Medulla oblongata (tissue), 1 donor: ENCODE measurements at regions not wholly inside any gene's neighbourhood (a gene's known extent, or its start where the extent isn't known, plus 50 kb on each side); places are given as distances from the start of the nearest gene placed in this dataset.

Source experiments
- DNase-seq: peaks from one replicate; pipeline ENCODE4 v3.0.0-alpha.2; 2015; ENCODE audit errors: extremely low spot score

DNA sequence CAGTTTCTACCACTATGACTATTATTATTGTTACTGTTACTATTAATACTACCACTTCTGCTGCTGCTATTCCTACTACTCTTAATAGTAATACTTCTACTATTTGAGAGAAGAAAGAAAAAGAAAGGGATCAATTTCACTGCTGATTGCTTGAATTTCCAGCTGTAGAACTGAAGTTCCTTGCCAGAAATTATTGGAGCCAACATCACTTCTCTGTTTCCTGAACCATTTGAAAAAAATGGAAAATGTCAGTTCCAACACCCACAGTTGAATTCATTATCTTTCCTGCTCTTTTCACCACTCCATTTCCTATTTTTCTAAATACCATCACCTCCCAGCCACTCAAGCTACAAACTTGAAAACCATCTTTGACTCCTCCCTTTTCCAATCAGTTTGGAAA, 54.1 kb upstream of the PIK3C2G start:
- no peak for DNase-seq

DNA sequence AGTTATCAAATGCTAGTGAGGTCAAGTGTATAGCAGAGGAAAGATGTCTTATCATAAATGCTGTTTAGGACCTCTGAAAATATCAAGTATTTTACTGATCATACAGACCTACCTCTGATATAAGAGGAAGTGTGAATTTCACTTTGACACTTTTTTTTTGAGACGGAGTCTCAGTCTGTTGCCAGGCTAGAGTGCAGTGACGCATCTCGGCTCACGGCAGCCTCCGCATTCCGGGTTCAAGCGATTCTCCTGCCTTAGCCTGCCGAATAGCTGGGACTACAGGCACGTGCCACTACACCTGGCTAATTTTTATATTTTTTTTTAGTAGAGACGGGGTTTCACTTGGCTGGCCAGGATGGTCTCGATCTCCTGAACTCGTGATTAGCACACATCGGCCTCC, 55.1 kb upstream of the PIK3C2G start:
- no peak for DNase-seq

DNA sequence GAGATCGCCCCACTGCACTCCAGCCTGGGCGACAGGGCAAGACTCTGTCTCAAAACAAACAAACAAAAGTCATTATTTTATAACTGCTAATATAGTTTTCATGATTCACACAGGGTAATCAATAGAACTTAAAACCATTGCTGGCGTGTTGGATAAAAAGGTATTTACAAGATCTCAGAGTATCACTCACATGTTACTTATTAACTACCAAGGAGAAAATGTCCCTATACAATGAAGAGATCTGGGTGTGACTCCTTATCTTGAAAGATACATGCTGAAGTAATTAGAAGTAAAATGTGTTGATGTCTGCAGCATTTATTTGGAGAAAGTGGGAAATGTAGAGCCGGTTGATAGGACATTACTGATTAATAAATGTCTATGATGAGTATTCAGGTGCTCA, 57.3 kb upstream of the PIK3C2G start:
- DNase-seq: no peak

DNA sequence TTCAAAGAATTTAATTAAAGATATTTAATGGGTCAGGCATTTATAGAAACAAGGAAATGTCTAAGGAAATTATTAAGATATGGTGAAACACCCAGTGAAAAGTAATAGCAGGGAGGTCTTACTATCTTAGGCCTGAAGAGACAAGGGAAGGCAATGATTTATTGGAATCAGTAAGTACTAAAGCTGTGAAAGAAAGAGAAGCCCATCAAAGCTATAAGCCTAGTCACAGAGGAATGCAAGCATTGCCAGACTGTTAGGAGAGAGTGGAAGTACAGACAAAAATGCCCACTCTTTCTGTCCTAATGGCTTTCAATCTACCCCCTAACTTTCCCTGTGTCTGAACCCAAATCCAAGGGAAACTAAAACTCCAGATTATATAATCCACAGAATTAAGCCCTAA, 69.2 kb upstream of the PIK3C2G start:
- DNase-seq: no peak

DNA sequence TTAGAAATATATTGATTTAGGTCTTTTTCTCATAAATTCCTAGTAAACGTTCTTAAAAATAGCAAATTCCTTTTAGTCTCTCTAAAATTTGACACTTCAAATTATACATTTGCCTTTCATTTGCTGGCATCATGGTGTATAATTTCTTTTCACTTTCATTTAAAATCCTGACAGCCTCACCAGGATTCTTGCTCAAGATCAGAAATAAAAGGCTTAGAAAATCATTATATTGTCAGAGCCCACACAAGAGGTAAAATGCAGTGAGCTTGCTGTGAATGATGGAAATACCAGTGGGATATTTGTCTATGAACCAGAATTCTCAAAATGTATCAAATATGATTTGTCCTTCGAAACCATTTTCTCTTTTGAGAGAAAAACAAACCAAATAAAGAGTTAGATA, 78.2 kb upstream of the PIK3C2G start:
- DNase-seq: no peak

DNA sequence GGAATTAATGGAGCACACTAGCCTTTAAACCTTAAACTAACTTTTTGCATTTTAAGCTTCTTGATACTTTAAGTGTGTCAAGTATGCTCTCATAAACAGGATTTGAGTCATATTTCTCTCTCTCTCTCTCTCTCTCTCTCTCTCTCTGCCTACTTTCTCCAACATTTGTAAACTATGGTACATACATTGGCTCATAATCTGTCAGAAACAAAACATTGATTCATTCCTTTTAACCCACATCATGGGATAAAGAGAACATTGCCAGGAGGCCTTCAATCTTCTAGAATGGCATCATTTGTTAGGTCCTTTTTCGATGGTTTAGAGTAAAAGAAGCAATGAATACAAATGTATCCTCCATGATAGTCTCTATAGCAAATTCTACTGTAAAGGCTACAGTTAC, 81.6 kb upstream of the RERGL start:
- no peak for DNase-seq

DNA sequence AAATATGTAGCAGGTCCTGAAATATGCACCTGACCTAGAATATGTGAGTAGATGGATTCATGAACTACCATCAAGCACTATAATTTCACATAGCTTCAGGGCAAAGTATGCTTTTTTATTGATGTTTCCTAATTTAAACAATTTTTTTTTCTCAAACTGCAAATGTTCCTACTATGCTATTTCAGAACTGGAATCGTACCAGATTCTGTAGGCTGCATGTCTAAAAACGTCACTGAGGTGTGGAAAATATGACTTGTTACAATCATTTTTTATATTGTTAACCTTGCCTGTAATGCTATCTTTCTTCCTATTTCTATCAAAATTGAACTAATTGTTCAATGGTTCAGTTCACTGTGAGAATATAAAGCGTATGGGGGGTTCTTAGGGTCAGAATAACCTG, 78.0 kb upstream of the RERGL start:
- no peak for DNase-seq

DNA sequence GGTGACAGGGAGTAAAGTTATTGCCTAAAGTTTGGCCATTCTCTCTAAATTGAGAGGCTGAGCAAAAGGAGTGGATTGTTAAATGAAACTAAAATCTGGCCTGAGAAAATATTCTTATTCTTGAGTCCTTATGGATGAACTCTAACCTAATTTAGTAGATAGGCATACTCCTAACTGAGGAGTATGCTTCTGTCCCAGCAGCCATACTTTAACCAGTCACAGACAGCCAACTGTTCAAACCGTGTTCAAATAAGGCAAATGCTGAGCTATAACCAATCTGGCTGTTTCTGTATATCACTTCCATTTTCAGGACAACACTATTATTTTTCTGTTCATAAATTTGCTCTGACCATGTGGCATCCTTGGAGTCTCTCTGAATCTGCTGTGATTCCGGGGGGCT, 75.9 kb upstream of the RERGL start:
- no peak for DNase-seq

DNA sequence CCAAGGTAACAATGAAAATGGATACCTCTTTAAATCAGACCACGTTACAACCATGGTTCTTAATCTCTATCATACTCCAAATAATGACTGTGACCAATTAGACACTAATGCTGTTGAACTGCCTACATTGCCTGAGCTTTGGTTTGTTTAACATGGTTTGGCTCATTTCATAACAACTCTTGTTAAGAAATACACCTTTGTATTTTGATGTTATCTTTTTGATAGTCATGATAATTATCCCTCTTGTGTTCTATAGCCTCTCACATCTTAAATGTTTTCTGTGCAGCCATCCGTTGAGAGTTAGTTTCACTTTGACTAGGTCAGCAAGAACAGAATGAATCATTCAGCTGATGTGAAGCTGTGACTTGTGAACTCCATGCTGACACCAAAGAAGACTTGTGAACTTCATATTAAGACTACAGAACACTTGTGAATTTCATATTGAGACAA, 75.5 kb upstream of the RERGL start:
- peak; percentile 31 for DNase-seq

DNA sequence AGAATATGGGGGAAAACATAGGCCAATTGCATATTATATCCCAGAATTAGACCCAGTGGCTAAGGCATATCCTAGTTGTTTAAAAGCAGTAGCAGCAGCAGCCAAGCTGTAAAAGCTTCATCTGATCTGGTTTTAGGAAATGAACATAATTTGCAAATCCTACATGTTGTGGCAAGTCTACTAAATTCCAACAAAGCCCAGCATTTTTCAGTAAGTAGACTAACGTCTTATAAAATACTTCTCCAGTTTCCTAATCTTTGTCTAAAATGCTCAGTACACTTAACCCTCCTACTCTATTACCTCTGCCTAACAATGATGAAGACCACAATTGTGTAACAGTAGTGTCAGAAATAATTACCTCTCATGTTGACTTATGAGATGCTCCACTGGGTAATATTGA, 70.9 kb upstream of the RERGL start:
- DNase-seq: no peak

DNA sequence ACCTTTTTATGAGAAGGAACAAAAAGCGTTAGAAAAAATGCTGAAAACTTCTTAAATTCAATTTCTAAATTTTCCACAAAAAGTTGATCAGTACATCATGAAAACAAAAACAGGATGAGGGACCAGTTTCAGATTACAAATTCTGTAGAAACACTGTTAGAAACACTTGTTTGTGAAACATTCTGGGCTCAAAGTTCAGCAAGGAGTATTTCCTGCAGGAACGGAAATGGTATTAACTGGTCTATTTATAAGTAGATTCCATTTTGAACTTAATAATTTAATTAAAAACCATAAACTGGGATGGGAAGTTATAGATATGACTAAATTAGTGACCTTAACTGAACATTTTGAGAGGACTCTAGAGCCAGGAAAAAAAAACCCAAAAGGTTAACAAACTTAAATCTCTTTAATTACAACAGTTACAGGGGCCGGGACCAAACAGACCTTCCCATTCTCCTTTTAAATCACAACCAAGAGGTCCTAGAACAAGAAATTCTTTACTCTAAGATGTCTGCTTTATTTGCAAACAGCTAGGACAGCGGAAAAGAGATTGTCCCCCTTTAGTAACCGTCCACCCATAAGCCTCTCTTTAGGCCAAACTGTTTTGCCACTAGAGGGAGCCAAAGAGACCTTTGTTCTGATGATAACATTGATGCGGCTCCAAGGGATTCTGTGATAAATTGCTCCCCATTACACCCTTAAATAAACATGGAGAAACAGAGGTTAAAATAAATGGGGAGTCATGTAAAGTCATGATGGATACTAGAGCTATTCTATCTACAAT, 69.0 kb upstream of the RERGL start:
- peak; percentile 44 for DNase-seq

DNA sequence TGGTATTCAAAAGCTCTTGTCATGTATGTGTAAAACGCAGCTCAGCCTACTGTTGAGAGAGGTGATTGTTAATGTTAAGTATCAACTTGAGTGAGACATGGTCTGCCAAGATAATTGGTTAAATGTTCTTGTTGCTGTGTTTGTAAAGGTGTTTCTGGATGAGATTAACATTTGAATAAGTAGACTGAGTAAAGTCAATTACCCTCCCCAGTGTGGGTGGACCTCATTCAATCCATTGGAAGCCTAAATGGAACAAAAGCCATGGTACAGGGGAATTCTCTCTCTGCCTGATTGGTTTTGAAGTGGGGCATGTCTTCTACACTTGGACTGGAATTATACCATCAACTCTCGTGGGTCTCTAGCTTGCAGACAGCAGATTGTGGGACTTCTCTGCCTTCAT, 63.8 kb upstream of the RERGL start:
- no peak for DNase-seq

DNA sequence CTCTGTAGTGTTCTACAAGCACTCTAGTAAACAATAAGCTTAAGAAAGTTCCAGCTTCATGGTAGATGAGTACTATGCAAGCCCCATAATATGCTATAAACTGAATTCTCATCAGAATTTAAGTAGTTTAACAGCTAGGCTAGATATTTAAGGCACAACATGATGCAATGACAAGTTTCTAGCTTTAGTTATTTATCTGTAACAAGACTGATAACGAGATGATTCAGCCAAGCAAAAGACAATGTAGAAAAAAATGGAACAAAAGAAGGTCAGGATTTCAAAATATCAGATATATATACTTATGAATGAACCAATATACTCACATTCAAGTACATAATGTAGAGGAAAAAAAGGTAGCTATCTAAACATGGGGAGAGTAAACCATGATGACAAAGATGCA, 61.0 kb upstream of the RERGL start:
- no peak for DNase-seq

DNA sequence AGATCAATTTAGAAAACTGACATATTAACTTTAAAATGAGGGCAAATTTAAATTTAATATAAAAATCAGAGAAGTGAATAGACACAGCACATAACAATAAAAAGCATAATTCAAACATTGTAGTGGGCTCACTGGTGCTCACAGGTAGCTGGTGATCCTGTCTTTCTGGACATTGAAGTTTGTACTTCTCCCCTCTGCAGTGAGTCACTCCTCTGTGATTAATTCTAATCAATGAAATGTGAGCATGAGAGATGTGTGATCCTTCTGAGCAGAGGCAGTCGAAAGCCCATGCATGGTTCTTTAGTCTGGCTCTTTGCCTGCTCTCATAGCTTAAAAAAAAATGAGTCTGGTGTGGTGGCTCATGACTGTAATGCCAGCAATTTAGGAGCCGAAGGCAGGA, 59.0 kb upstream of the RERGL start:
- no peak for DNase-seq

DNA sequence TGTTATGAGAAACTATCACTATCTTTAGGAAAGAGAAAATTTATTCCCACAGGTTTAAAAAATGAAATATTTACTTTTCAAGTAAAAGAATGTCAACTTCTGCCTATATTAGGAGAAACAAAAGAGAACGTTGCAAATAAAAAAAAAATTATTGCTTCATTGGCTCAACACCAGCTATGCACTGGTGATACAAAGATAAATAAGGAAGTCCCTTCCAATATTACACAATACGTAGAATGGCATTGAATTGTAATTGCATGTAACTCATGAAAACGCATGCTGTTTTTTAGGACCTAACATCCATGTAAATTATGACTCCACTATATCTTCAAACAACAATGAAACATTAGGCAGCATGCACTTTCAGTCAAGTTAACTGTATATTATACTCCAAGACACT, 56.4 kb upstream of the RERGL start:
- no peak for DNase-seq

DNA sequence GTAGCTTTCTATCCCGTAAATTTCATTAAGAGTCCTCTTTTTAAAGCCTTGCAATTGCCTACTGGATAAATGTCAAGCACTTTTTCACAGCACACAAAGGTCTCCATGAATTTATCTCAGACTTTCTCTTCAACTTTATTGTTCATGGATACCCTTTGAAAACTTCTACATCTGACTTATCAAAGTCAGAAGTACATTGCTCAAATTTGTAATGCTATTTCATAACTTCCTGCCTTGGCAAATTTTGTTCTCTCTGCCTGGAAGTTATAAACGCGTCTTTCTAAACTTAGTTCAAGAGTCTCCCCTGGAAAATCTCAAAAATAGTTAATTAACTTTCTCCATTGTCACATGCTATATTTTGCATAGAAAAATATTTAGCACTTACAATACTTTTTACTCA, 55.9 kb upstream of the RERGL start:
- no peak for DNase-seq

DNA sequence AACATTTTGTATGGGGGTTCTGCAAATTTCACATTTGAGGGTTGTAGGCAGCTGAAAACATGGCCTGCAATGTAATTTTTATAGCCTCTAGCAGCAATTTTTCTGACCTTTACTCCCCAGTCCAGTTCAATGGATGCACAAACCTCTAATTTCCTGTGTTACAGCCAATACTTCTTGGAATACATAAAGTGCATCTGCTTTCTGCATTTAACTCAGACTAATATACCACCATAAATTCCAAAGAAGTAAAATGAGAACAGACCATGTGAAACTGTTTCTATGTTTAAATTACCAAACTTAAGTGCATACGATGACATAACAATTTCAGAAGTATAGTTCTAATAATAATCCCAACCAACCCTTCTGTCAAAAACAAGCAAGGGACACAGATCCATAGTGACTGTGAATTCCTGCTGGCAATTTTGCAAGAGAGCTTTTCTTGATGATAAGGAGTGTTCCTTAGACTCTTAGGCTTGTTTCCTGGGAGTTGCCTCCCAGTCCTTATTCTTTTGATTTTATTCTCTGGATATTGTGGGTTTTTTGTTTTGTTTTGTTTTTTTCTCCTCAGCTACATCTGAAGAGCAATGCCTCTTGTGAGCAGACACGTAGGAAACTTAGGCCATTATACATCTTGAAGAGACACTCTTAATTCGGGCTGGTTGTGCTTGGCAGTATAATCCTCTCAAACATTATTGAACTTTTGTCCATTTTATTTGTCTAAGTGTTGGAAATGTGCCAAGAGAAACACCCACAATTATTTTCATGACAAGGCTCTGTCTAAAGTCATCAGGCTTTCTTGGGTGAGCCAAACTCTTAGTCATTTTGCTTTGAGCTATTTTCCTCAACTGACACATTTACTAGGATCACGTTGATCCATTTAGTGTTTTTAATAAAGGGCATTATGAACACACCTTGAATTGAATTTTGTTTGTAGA, 51.3 kb upstream of the RERGL start:
- no peak for DNase-seq

DNA sequence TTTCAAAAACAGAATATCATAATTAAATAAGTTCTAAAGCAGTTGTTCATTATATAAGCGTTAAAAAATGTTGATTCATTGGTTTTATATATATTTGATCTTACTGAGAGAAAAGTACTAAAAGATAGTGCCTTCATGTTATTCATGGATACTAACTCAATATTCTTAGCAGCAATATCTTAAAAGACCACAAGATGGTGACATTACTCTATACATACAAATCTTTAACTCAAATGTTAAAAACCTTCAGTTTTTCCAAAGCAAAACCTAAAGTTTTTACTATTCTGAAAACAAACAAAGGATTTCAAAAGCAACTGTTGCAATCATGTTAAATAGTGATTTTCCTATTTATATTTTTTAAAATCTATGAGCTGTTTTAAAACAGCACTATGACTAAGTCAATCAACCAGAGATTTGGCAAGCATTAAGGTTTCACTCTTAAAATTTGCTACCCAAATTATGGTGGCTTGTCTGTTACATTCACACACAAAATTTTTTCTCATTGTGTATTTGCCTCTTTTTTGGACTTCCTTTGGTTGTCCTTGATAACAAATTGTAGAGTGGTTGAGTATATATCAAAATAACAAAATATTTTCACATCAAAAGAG, 50.1 kb upstream of the RERGL start:
- peak; percentile 43 for DNase-seq
